Prostate gland (tissue), 2 donors: ENCODE measurements at regions not wholly inside any gene's neighbourhood (a gene's known extent, or its start where the extent isn't known, plus 50 kb on each side); places are given as distances from the start of the nearest gene placed in this dataset.

ENCODE experiments used
- POLR2A ChIP-seq: fragments of 450-650 bp; IDR thresholded peaks from one replicate; pipeline ENCODE4 v1.6.1; 2016; ENCODE audit warnings: antibody characterized with exemption, mild to moderate bottlenecking
- TF ChIP-seq, protein P1 (sequence below), 4 experiments: fragments of 200-600 bp in 2 of 4; fragments of 450-650 bp in 2 of 4; sonication (generic) in 2 of 4; IDR thresholded peaks; 1 replicate in 3 of 4; 2 replicates in 1 of 4; pipeline ENCODE4 v1.5.1; 2016 to 2019; ENCODE audit warnings: antibody characterized with exemption in 4 of 4, mild to moderate bottlenecking in 2 of 4, moderate library complexity in 2 of 4

GRCh38 chr2:235345745-235346144 is 148.1 kb upstream of the AGAP1 start:
- no peak for TF ChIP-seq POLR2A
- TF ChIP-seq, protein P1, sequence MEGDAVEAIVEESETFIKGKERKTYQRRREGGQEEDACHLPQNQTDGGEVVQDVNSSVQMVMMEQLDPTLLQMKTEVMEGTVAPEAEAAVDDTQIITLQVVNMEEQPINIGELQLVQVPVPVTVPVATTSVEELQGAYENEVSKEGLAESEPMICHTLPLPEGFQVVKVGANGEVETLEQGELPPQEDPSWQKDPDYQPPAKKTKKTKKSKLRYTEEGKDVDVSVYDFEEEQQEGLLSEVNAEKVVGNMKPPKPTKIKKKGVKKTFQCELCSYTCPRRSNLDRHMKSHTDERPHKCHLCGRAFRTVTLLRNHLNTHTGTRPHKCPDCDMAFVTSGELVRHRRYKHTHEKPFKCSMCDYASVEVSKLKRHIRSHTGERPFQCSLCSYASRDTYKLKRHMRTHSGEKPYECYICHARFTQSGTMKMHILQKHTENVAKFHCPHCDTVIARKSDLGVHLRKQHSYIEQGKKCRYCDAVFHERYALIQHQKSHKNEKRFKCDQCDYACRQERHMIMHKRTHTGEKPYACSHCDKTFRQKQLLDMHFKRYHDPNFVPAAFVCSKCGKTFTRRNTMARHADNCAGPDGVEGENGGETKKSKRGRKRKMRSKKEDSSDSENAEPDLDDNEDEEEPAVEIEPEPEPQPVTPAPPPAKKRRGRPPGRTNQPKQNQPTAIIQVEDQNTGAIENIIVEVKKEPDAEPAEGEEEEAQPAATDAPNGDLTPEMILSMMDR (IDR thresholded peaks at IDR 0.05), result no peak
